HepG2 (cell line): ENCODE measurements at regions not wholly inside any gene's neighbourhood (a gene's known extent, or its start where the extent isn't known, plus 50 kb on each side); places are given as distances from the start of the nearest gene placed in this dataset.

Source experiments
- ARID4A ChIP-seq: sonication (generic); formaldehyde crosslinking; IDR thresholded peaks from 2 replicates; pipeline ENCODE4 v1.5.0; 2020; ENCODE audit warnings: mild to moderate bottlenecking, missing genetic modification reagents, borderline replicate concordance
- DR1 ChIP-seq: sonication (generic); formaldehyde crosslinking; IDR thresholded peaks from 2 replicates; pipeline ENCODE4 v1.8.0; 2021; ENCODE audit warnings: mild to moderate bottlenecking, missing genetic modification reagents, inconsistent platforms
- FOXP1 ChIP-seq, 2 experiments: fragments of 450-650 bp in 1 of 2; IDR thresholded peaks; 2 replicates each; pipeline ENCODE4 v1.6.1; 2017 to 2018; ENCODE audit warnings: antibody characterized with exemption in 1 of 2
- MIER2 ChIP-seq: IDR thresholded peaks from 2 replicates; pipeline ENCODE4 v1.6.1; 2016; ENCODE audit warnings: missing biosample characterization, missing genetic modification reagents
- NFKB2 ChIP-seq: sonication (generic); formaldehyde crosslinking; IDR thresholded peaks from 2 replicates; pipeline ENCODE4 v1.4.0; 2020; ENCODE audit warnings: missing genetic modification reagents, borderline replicate concordance
- PRDM4 ChIP-seq: sonication (generic); formaldehyde crosslinking; IDR thresholded peaks from 2 replicates; pipeline ENCODE4 v1.9.0; 2021; ENCODE audit warnings: missing genetic modification reagents, borderline replicate concordance
- SNRNP70 ChIP-seq: fragments of 200-400 bp; formaldehyde crosslinking; IDR thresholded peaks from 2 replicates; pipeline ENCODE4 v1.6.1; 2017; ENCODE audit warnings: mild to moderate bottlenecking, low read depth, low read length, moderate library complexity
- ZBTB38 ChIP-seq: sonication (generic); formaldehyde crosslinking; IDR thresholded peaks from 2 replicates; pipeline ENCODE4 v1.5.1; 2020; ENCODE audit warnings: mild to moderate bottlenecking, missing genetic modification reagents
- ZMYM2 ChIP-seq: sonication (generic); formaldehyde crosslinking; IDR thresholded peaks from 2 replicates; pipeline ENCODE4 v1.8.0; 2022; ENCODE audit warnings: mild to moderate bottlenecking, missing genetic modification reagents

GRCh38 chr2:137824501-137824900, 139.8 kb upstream of the HNMT start (continued):
- TF ChIP-seq SNRNP70 (no peak), FOXP1 (IDR thresholded peaks at IDR 0.05) (no peak), FOXP1 (CRISPR knock-in tag; IDR thresholded peaks at IDR 0.05) (no peak), MIER2 (CRISPR knock-in tag) (no peak), ZMYM2 (CRISPR knock-in tag) (no peak), ZBTB38 (CRISPR knock-in tag) (no peak), ARID4A (no peak), DR1 (no peak), PRDM4 (CRISPR knock-in tag) (no peak), NFKB2 (CRISPR knock-in tag) (no peak)
